Thyroid gland (tissue), 4 donors: ENCODE measurements at regions not wholly inside any gene's neighbourhood (a gene's known extent, or its start where the extent isn't known, plus 50 kb on each side); places are given as distances from the start of the nearest gene placed in this dataset.

ENCODE experiments used
- DNase-seq, 2 donors: peaks; one replicate each; pipeline ENCODE4 v3.0.0-alpha.2; 2019
- H3K27ac ChIP-seq, 3 donors: fragments of 200-600 bp; sonication (generic); 1 replicate in 2 of 3; 2 replicates in 1 of 3; pipeline ENCODE4 v1.5.1; 2016 to 2019; ENCODE audit warnings: mild to moderate bottlenecking in 1 of 3, moderate library complexity in 1 of 3
- H3K27me3 ChIP-seq: fragments of 200-600 bp; sonication (generic); one replicate; pipeline ENCODE4 v1.5.1; 2019
- H3K36me3 ChIP-seq, 2 donors: fragments of 200-600 bp; sonication (generic); one replicate each; pipeline ENCODE4 v1.5.1; 2016 to 2019
- H3K4me1 ChIP-seq, 2 donors: fragments of 200-600 bp; sonication (generic); one replicate each; pipeline ENCODE4 v1.5.1; 2017 to 2019
- H3K4me3 ChIP-seq, 3 donors: fragments of 200-600 bp; sonication (generic); replicated peaks in 1 of 3; 1 replicate in 2 of 3; 2 replicates in 1 of 3; pipeline ENCODE4 v1.5.1; 2016; ENCODE audit warnings: mild to moderate bottlenecking in 1 of 3
- H3K9me3 ChIP-seq: fragments of 200-600 bp; sonication (generic); one replicate; pipeline ENCODE4 v1.5.1; 2017
- POLR2A ChIP-seq, 2 donors: fragments of 450-650 bp; IDR thresholded peaks; one replicate each; pipeline ENCODE4 v1.6.1; 2017; ENCODE audit warnings: antibody characterized with exemption in 2 of 2, mild to moderate bottlenecking in 2 of 2, moderate library complexity in 1 of 2
- WGBS, 2 donors: methylation state at CpG; one replicate each; pipeline ENCODE4 v1.1.5; 2017; 5-methylcytosine and 5-hydroxymethylcytosine counted together
- intact Hi-C: fragments of 100-400 bp; cut with DNase I; formaldehyde crosslinking; loops from one replicate; pipeline ENCODE4 v1.15.1; 2023
- TF ChIP-seq, protein P1 (sequence below), 6 experiments: fragments of 200-600 bp in 3 of 6; fragments of 450-650 bp in 3 of 6; sonication (generic) in 3 of 6; IDR thresholded peaks; one replicate each; pipeline ENCODE4 v1.5.1; 2016 to 2019; ENCODE audit warnings: antibody characterized with exemption in 6 of 6, mild to moderate bottlenecking in 2 of 6, inconsistent platforms in 1 of 6, moderate library complexity in 1 of 6

- Histone ChIP-seq H3K27me3 (no peaks in the 10 kb centered on the region), H3K27ac (peak overlapping the region in 1 of 3 donors; percentile 96), H3K4me3 (peak overlapping the region in 2 of 3 donors; percentile 5 to 27), H3K36me3 (no peaks in the 10 kb centered on the region), H3K9me3 (no peaks in the 10 kb centered on the region), H3K4me1 (peaks cover 16 to 20% of the 10 kb centered on the region in 2 donors)
- intact Hi-C loops = no loop called here
- 2 to 7% methylated on average over 39 to 68 of the region's 68 CpGs for WGBS, 2 donors
- TF ChIP-seq POLR2A (IDR thresholded peaks at IDR 0.05) = no peak
- TF ChIP-seq, protein P1, sequence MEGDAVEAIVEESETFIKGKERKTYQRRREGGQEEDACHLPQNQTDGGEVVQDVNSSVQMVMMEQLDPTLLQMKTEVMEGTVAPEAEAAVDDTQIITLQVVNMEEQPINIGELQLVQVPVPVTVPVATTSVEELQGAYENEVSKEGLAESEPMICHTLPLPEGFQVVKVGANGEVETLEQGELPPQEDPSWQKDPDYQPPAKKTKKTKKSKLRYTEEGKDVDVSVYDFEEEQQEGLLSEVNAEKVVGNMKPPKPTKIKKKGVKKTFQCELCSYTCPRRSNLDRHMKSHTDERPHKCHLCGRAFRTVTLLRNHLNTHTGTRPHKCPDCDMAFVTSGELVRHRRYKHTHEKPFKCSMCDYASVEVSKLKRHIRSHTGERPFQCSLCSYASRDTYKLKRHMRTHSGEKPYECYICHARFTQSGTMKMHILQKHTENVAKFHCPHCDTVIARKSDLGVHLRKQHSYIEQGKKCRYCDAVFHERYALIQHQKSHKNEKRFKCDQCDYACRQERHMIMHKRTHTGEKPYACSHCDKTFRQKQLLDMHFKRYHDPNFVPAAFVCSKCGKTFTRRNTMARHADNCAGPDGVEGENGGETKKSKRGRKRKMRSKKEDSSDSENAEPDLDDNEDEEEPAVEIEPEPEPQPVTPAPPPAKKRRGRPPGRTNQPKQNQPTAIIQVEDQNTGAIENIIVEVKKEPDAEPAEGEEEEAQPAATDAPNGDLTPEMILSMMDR (IDR thresholded peaks at IDR 0.05) = peak in 2 of 6 experiments; percentile 15 to 25
- DNase-seq = no peak
Measured at GRCh38 chr6:166008441-166009369, 158.9 kb downstream of the TBXT start.

- peak; percentile 88 to 92 for DNase-seq
- 11 to 13% methylated on average over 18 of the region's 18 CpGs for WGBS, 2 donors
- intact Hi-C loops = no loop called here
- Histone ChIP-seq H3K27me3 (no peaks in the 10 kb centered on the region), H3K4me3 (peak overlapping the region in 1 of 3 donors; percentile 5), H3K27ac (peak overlapping the region in 2 of 3 donors; percentile 92 to 96), H3K4me1 (peaks cover 16 to 20% of the 10 kb centered on the region in 2 donors), H3K36me3 (no peaks in the 10 kb centered on the region), H3K9me3 (no peaks in the 10 kb centered on the region)
- no peak for TF ChIP-seq POLR2A (IDR thresholded peaks at IDR 0.05)
- TF ChIP-seq, protein P1 (IDR thresholded peaks at IDR 0.05) = no peak
Measured at GRCh38 chr6:166007349-166008263, 160.0 kb downstream of the TBXT start.

DNA sequence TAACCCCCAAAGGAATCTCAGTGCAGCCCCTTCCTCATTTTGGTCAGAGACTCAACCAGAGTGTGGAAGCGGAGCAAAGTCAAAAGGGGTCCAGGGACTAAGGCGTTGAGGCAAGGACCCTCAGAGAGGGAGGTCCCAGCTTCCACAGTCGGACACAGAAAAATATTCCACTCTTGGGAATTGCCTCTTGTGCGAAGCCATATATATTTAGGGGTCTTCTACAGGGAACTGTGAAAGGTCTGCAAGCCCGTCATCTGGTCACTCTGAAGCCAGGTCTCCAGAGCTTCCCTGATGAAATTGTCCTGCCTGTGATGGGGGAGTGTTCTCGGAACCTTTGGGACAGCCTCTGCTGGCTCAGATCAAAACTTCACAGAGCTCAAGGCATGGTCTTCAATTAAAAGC lies 160.8 kb downstream of the TBXT start:
- TF ChIP-seq, protein P1 (IDR thresholded peaks at IDR 0.05) = no peak
- no peak for TF ChIP-seq POLR2A (IDR thresholded peaks at IDR 0.05)
- no peaks in the 10 kb centered on the region for H3K36me3 ChIP-seq
- no peaks in the 10 kb centered on the region for H3K9me3 ChIP-seq
- no peak for DNase-seq
- H3K4me1 ChIP-seq = peaks cover 16 to 20% of the 10 kb centered on the region in 2 donors
- intact Hi-C loops = no loop called here
- 41 to 43% methylated on average over 6 of the region's 6 CpGs for WGBS, 2 donors
- peak overlapping the region in 2 of 3 donors; percentile 92 to 96 for H3K27ac ChIP-seq
- H3K27me3 ChIP-seq = no peaks in the 10 kb centered on the region
- H3K4me3 ChIP-seq = peak overlapping the region in 1 of 3 donors; percentile 40

GRCh38 chr6:166005944-166006899 lies 161.4 kb downstream of the TBXT start:
- peak overlapping the region; percentile 39 to 44 (median 40) for H3K4me3 ChIP-seq
- no peak for TF ChIP-seq POLR2A (IDR thresholded peaks at IDR 0.05)
- TF ChIP-seq, protein P1 (IDR thresholded peaks at IDR 0.05) = no peak
- WGBS, 2 donors = 0 to 1% methylated on average over 35 to 44 of the region's 47 CpGs
- H3K36me3 ChIP-seq = no peaks in the 10 kb centered on the region
- H3K27ac ChIP-seq = peak overlapping the region; percentile 82 to 96 (median 92)
- intact Hi-C loops = no loop called here
- DNase-seq = peak; percentile 66 to 71
- no peaks in the 10 kb centered on the region for H3K9me3 ChIP-seq
- peaks cover 16 to 20% of the 10 kb centered on the region in 2 donors for H3K4me1 ChIP-seq
- H3K27me3 ChIP-seq = no peaks in the 10 kb centered on the region
